Uterus (tissue), 2 donors: ENCODE measurements at regions not wholly inside any gene's neighbourhood (a gene's known extent, or its start where the extent isn't known, plus 50 kb on each side); places are given as distances from the start of the nearest gene placed in this dataset.

Experiments
- CTCF ChIP-seq, 4 experiments: fragments of 200-600 bp in 2 of 4; fragments of 450-650 bp in 2 of 4; sonication (generic) in 2 of 4; IDR thresholded peaks; one replicate each; pipeline ENCODE4 v1.5.1; 2016 to 2019; ENCODE audit warnings: antibody characterized with exemption in 4 of 4, mild to moderate bottlenecking in 2 of 4, moderate library complexity in 1 of 4
- POLR2A ChIP-seq, 2 donors: fragments of 450-650 bp; IDR thresholded peaks; one replicate each; pipeline ENCODE4 v1.6.1; 2016; ENCODE audit warnings: antibody characterized with exemption in 2 of 2, mild to moderate bottlenecking in 1 of 2, moderate library complexity in 1 of 2

GRCh38 chr2:57656198-57656597, 390.4 kb upstream of the VRK2 start:
- TF ChIP-seq CTCF (IDR thresholded peaks at IDR 0.05) (no peak), POLR2A (IDR thresholded peaks at IDR 0.05) (no peak)
